ENCODE measurements at regions not wholly inside any gene's neighbourhood (a gene's known extent, or its start where the extent isn't known, plus 50 kb on each side); places are given as distances from the start of the nearest gene placed in this dataset.

GRCh38 chr6:30818391-30818841 lies 65.9 kb upstream of the DDR1 start:
- ChIA-PET POLR2A (interaction anchor here (0.5 to 6.0 kb wide), 12 partner anchors 8 to 484 kb away, joined by 3 to 34 read pairs (median 6); partner anchors contain the start of gene DDR1), SMC1A (ENCODE audit: uncharacterized antibody, unreplicated experiment) (interaction anchor here (1.1 to 16.8 kb wide), 12 partner anchors 7 to 269 kb away, joined by 3 to 217 read pairs (median 4); no protein-coding TSS in a partner anchor), CTCF (interaction anchor here (0.5 to 4.0 kb wide), 11 partner anchors 9 to 264 kb away, joined by 3 to 19 read pairs (median 4); partner anchors contain the start of gene IER3), RAD21 (ENCODE audit: unreplicated experiment) (interaction anchor here (1.0 to 7.1 kb wide), 5 partner anchors 26 to 82 kb away, joined by 3 to 45 read pairs (median 5); no protein-coding TSS in a partner anchor)
- H3K79me2 ChIP-seq (ENCODE audit: control insufficient read depth, insufficient read depth, low read length) = no peaks in the 10 kb centered on the region
- H3K27ac ChIP-seq (ENCODE audit: control insufficient read depth, insufficient read depth) = no peak overlapping the region
- in situ Hi-C loops (cut with MboI) = no loop called here
- FAIRE-seq = no peak
- H3K4me2 ChIP-seq (ENCODE audit: control insufficient read depth, insufficient read depth) = no peak overlapping the region
- BruUV-seq (replicated peaks) = no TSS peak
- 76% methylated on average over 4 of the region's 4 CpGs for WGBS (ENCODE audit: insufficient coverage, insufficient replicate concordance, low lambda C conversion rate, missing lambda C conversion rate)
- no peak overlapping the region for H3K9ac ChIP-seq (ENCODE audit: control insufficient read depth, insufficient read depth, low read length)
- peaks cover 3% of the 10 kb centered on the region; the same call in 2 of the 3 replicates for H3K9me3 ChIP-seq (replicated peaks; ENCODE audit: control insufficient read depth, insufficient read depth, low read length)
- TF ChIP-seq RUNX3 (IDR thresholded peaks at IDR 0.05; ENCODE audit: low read length) (no peak), REST (IDR thresholded peaks at IDR 0.05; ENCODE audit: low read depth, low read length) (no peak), GATAD2B (conservative IDR thresholded peaks at IDR 0.05; ENCODE audit: low read depth) (no peak), EED (IDR thresholded peaks at IDR 0.05; ENCODE audit: low read depth) (no peak), IKZF2 (IDR thresholded peaks at IDR 0.05) (no peak), E2F4 (IDR thresholded peaks at IDR 0.05; ENCODE audit: low read depth, low read length) (no peak), DPF2 (IDR thresholded peaks at IDR 0.05) (no peak)
- no peak overlapping the region for H3K4me3 ChIP-seq
- intact Hi-C loops (cut with micrococcal nuclease; ENCODE audit: unreplicated experiment) = no loop called here
- H3K27me3 ChIP-seq (replicated peaks in 1 of 2; ENCODE audit: control insufficient read depth in 2 of 2, insufficient read depth in 2 of 2, low read length in 1 of 2) = no peaks in the 10 kb centered on the region
- ATAC-seq = no peak
- H3K4me1 ChIP-seq (ENCODE audit: control insufficient read depth, insufficient read depth, low read length) = peaks cover 32% of the 10 kb centered on the region
- no peaks in the 10 kb centered on the region for H3K36me3 ChIP-seq (ENCODE audit: control insufficient read depth in 2 of 2, insufficient read depth in 2 of 2, low read length in 1 of 2)
- no peak overlapping the region for H2AFZ ChIP-seq (ENCODE audit: control insufficient read depth, low read depth, low read length)
- no peak for DNase-seq (ENCODE audit: low read depth, low spot score)
- H4K20me1 ChIP-seq (ENCODE audit: control insufficient read depth, insufficient read depth) = no peaks in the 10 kb centered on the region

All from GM12878 (cell line).